Neural cell (in vitro differentiated cells): ENCODE measurements at regions not wholly inside any gene's neighbourhood (a gene's known extent, or its start where the extent isn't known, plus 50 kb on each side); places are given as distances from the start of the nearest gene placed in this dataset.

Experiments
- H2AFZ ChIP-seq: fragments of 200-600, 300-800 bp; sonication (generic), shearing (Covaris generic); 2 replicates; pipeline ENCODE4 v1.6.0; 2014; ENCODE audit warnings: low read depth, mild to moderate bottlenecking, antibody characterized with exemption, low read length, moderate library complexity
- H3F3A ChIP-seq: fragments of 200-600 bp; shearing (Covaris generic); 2 replicates; pipeline ENCODE4 v1.6.1; 2016; ENCODE audit warnings: mild to moderate bottlenecking, moderate library complexity, mixed read lengths, antibody characterized with exemption, low read length; ENCODE audit not compliant: insufficient read depth, poor library complexity, severe bottlenecking
- H3K27ac ChIP-seq: fragments of 200-600, 300-800 bp; sonication (generic), shearing (Covaris generic); 2 replicates; pipeline ENCODE4 v1.5.1; 2014; ENCODE audit warnings: mild to moderate bottlenecking, low read length, moderate library complexity
- H3K27me3 ChIP-seq: fragments of 300-800, 200-600 bp; sonication (generic), shearing (Covaris generic); 2 replicates; pipeline ENCODE4 v1.6.0; 2014; ENCODE audit warnings: mild to moderate bottlenecking, low read depth, low read length, moderate library complexity; ENCODE audit not compliant: insufficient read depth
- H3K36me3 ChIP-seq: fragments of 300-800, 200-600 bp; sonication (generic), shearing (Covaris generic); 2 replicates; pipeline ENCODE4 v1.5.1; 2014; ENCODE audit warnings: mild to moderate bottlenecking, antibody characterized with exemption, low read length, moderate library complexity; ENCODE audit not compliant: insufficient read depth
- H3K4me2 ChIP-seq: fragments of 300-800, 200-600 bp; sonication (generic), shearing (Covaris generic); 2 replicates; pipeline ENCODE4 v1.6.0; 2014; ENCODE audit warnings: mild to moderate bottlenecking, low read length
- H3K4me3 ChIP-seq: fragments of 300-800, 200-600 bp; sonication (generic), shearing (Covaris generic); 2 replicates; pipeline ENCODE4 v1.5.1; 2014; ENCODE audit warnings: mild to moderate bottlenecking, low read length, moderate library complexity
- H3K79me2 ChIP-seq: fragments of 200-600 bp; shearing (Covaris generic); replicated peaks from 2 replicates; pipeline ENCODE4 v1.6.0; 2014; ENCODE audit warnings: mild to moderate bottlenecking, low read length, moderate library complexity; ENCODE audit not compliant: insufficient read depth
- H3K9ac ChIP-seq: fragments of 300-800, 200-600 bp; sonication (generic), shearing (Covaris generic); 2 replicates; pipeline ENCODE4 v1.6.1; 2016; ENCODE audit warnings: mild to moderate bottlenecking, low read length, mixed read lengths
- H3K9me2 ChIP-seq: fragments of 200-600 bp; shearing (Covaris generic); 2 replicates; pipeline ENCODE4 v1.6.1; 2016; ENCODE audit warnings: mild to moderate bottlenecking, low read length, mixed read lengths; ENCODE audit not compliant: insufficient read depth
- H3K9me3 ChIP-seq: fragments of 200-600, 300-800 bp; sonication (generic), shearing (Covaris generic); 2 replicates; pipeline ENCODE4 v1.6.1; 2016; ENCODE audit warnings: mild to moderate bottlenecking, mixed run types, low read length, moderate library complexity, mixed read lengths
- H4K20me1 ChIP-seq: fragments of 200-600 bp; shearing (Covaris generic); 2 replicates; pipeline ENCODE4 v1.6.1; 2016; ENCODE audit warnings: mild to moderate bottlenecking, mixed run types; ENCODE audit not compliant: insufficient read depth
- CTCF ChIP-seq: fragments of 450-650 bp; IDR thresholded peaks from 2 replicates; pipeline ENCODE4 v1.5.1; 2014; ENCODE audit warnings: antibody characterized with exemption, mild to moderate bottlenecking, moderate library complexity; ENCODE audit not compliant: poor library complexity, severe bottlenecking
- EP300 ChIP-seq: fragments of 450-650 bp; conservative IDR thresholded peaks from 2 replicates; pipeline ENCODE4 v1.6.1; 2014; ENCODE audit warnings: antibody characterized with exemption, mild to moderate bottlenecking, moderate library complexity; ENCODE audit not compliant: poor library complexity, severe bottlenecking
- EZH2 ChIP-seq: fragments of 200-600, 300-800 bp; shearing (Covaris generic), sonication (generic); IDR thresholded peaks from 2 replicates; pipeline ENCODE4 v1.6.1; 2014; ENCODE audit warnings: antibody characterized with exemption, low read length, borderline replicate concordance, mild to moderate bottlenecking; ENCODE audit not compliant: insufficient read depth, poor library complexity, severe bottlenecking
- MXI1 ChIP-seq: fragments of 450-650 bp; conservative IDR thresholded peaks from 2 replicates; pipeline ENCODE4 v1.6.1; 2014; ENCODE audit warnings: antibody characterized with exemption, mild to moderate bottlenecking; ENCODE audit not compliant: poor library complexity, severe bottlenecking
- POLR2AphosphoS5 ChIP-seq: IDR thresholded peaks from 2 replicates; pipeline ENCODE4 v1.6.1; 2012
- RAD21 ChIP-seq: fragments of 450-650 bp; conservative IDR thresholded peaks from 2 replicates; pipeline ENCODE4 v1.6.1; 2014; ENCODE audit warnings: antibody characterized with exemption, mild to moderate bottlenecking, moderate library complexity
- REST ChIP-seq: IDR thresholded peaks from 2 replicates; pipeline ENCODE4 v1.6.1; 2012; ENCODE audit warnings: borderline replicate concordance
- SMC3 ChIP-seq: fragments of 450-650 bp; conservative IDR thresholded peaks from 2 replicates; pipeline ENCODE4 v1.6.1; 2014; ENCODE audit warnings: antibody characterized with exemption, mild to moderate bottlenecking, moderate library complexity; ENCODE audit not compliant: poor library complexity
- TAF1 ChIP-seq: IDR thresholded peaks from 2 replicates; pipeline ENCODE4 v1.6.1; 2012; ENCODE audit warnings: low read depth

- no peak overlapping the region for H2AFZ ChIP-seq
- H3K4me3 ChIP-seq: no peak overlapping the region
- no peaks in the 10 kb centered on the region for H3K79me2 ChIP-seq
- TF ChIP-seq POLR2AphosphoS5 (no peak), EP300 (no peak), SMC3 (no peak), RAD21 (no peak), MXI1 (no peak), CTCF (no peak)
- H3K9ac ChIP-seq: no peak overlapping the region
- H3K36me3 ChIP-seq: no peaks in the 10 kb centered on the region
- no peaks in the 10 kb centered on the region for H4K20me1 ChIP-seq
- no peak overlapping the region for H3K27ac ChIP-seq
- no peaks in the 10 kb centered on the region for H3F3A ChIP-seq
- H3K9me3 ChIP-seq: no peaks in the 10 kb centered on the region
- no peak overlapping the region for H3K4me2 ChIP-seq
- H3K27me3 ChIP-seq: no peaks in the 10 kb centered on the region
- H3K9me2 ChIP-seq: no peaks in the 10 kb centered on the region
Observed at GRCh38 chr1:196090226-196090625, 518.0 kb downstream of the KCNT2 start.

- no peaks in the 10 kb centered on the region for H3K36me3 ChIP-seq
- no peaks in the 10 kb centered on the region for H3K9me2 ChIP-seq
- no peaks in the 10 kb centered on the region for H3F3A ChIP-seq
- no peak overlapping the region for H3K4me3 ChIP-seq
- no peaks in the 10 kb centered on the region for H3K27me3 ChIP-seq
- H3K4me2 ChIP-seq: no peak overlapping the region
- TF ChIP-seq POLR2AphosphoS5 (no peak), EZH2 (no peak), EP300 (no peak)
- H3K9me3 ChIP-seq: no peaks in the 10 kb centered on the region
- no peaks in the 10 kb centered on the region for H4K20me1 ChIP-seq
- H2AFZ ChIP-seq: no peak overlapping the region
- H3K27ac ChIP-seq: no peak overlapping the region
- H3K9ac ChIP-seq: no peak overlapping the region
- no peaks in the 10 kb centered on the region for H3K79me2 ChIP-seq
Observed at GRCh38 chr1:196088541-196088940, 519.7 kb downstream of the KCNT2 start.

GRCh38 chr1:196078691-196079090 is 529.5 kb downstream of the KCNT2 start:
- H3K4me2 ChIP-seq: no peak overlapping the region
- H3K27ac ChIP-seq: no peak overlapping the region
- H3K9me3 ChIP-seq: no peaks in the 10 kb centered on the region
- no peaks in the 10 kb centered on the region for H3F3A ChIP-seq
- H2AFZ ChIP-seq: no peak overlapping the region
- H4K20me1 ChIP-seq: no peaks in the 10 kb centered on the region
- H3K79me2 ChIP-seq: no peaks in the 10 kb centered on the region
- H3K9ac ChIP-seq: no peak overlapping the region
- no peaks in the 10 kb centered on the region for H3K36me3 ChIP-seq
- TF ChIP-seq REST (no peak), MXI1 (no peak), RAD21 (no peak), TAF1 (no peak), POLR2AphosphoS5 (no peak), SMC3 (no peak), CTCF (no peak), EP300 (no peak), EZH2 (no peak)
- no peaks in the 10 kb centered on the region for H3K27me3 ChIP-seq
- no peak overlapping the region for H3K4me3 ChIP-seq
- no peaks in the 10 kb centered on the region for H3K9me2 ChIP-seq
